ENCODE measurements at regions not wholly inside any gene's neighbourhood (a gene's known extent, or its start where the extent isn't known, plus 50 kb on each side); places are given as distances from the start of the nearest gene placed in this dataset.
"Not testable (repeated sequence)": the region's sequence is repeated elsewhere in the genome, so short reads cannot be mapped to it uniquely, and the experiment has no call there.

DNA sequence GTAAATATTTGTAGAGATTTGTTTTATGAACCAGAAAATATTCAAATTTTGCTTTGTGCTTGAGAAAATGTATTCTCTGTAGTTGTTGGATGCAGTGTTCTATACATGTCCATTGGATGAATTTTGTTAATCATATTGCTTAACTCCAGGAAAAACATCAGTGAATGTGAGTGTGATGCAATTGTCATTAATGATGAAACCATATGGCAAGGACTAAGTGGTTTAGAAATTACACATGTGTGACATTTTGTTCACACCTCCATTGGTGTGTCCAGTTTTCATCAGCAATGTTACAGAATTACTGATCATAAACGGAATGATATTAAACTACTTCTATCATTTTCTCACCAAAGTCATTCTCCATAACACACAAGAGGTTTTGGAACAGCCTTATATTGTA, 151.8 kb upstream of the ST6GALNAC5 start:
- H3K4me3 ChIP-seq (ENCODE audit: low read depth, low read length), result no peak overlapping the region
- DNase-seq (ENCODE audit: low read depth), result no peak
- TF ChIP-seq CTCF (conservative IDR thresholded peaks at IDR 0.05; ENCODE audit: low read depth, low read length), result no peak

- no peak for TF ChIP-seq CTCF (conservative IDR thresholded peaks at IDR 0.05; ENCODE audit: low read depth, low read length)
- no peak overlapping the region for H3K4me3 ChIP-seq (ENCODE audit: low read depth, low read length)
- no peak for DNase-seq (ENCODE audit: low read depth)
These were observed 143.3 kb upstream of the ST6GALNAC5 start for GRCh38 chr1:76723949-76724348.

GRCh38 chr1:76724816-76725215, 142.5 kb upstream of the ST6GALNAC5 start:
- H3K4me3 ChIP-seq (ENCODE audit: low read depth, low read length), result no peak overlapping the region
- no peak for TF ChIP-seq CTCF (conservative IDR thresholded peaks at IDR 0.05; ENCODE audit: low read depth, low read length)
- no peak for DNase-seq (ENCODE audit: low read depth)

DNA sequence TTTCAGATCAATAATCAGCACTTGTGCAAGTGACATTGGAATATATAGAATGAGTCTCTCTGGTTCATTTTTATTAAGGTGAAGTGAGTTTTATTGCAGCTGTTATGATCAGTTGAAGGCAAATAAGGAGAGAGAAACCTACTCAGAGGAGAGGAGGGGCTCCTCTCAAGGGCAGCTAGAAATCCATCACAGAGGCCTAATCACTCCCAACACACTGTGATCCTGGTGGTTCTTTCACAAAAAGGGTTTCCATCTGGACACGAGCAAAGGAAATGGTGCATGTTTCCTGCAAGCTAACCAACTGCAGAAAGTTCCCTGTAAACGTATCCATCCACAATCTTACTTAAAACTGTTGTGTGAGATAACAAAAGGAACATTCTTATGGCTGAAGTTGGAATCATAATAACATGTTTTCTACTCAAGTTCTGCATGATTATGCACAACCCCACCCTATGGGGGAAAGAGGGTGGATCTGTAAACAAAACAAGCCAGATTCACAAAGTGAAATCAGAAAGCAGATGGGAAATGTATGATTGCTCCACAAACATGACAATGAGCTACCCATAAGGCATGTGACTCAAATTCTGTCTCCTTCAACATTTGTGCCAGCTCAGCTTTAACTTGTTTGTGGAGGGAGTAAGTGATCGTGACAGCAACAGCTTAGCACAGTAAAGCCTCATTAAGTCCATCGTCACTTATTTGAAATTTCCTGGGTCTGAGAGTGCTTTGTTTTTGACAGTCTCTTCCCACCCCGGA, 141.2 kb upstream of the ST6GALNAC5 start:
- no peak for TF ChIP-seq CTCF (conservative IDR thresholded peaks at IDR 0.05; ENCODE audit: low read depth, low read length)
- no peak for DNase-seq (ENCODE audit: low read depth)
- no peak overlapping the region for H3K4me3 ChIP-seq (ENCODE audit: low read depth, low read length)

DNA sequence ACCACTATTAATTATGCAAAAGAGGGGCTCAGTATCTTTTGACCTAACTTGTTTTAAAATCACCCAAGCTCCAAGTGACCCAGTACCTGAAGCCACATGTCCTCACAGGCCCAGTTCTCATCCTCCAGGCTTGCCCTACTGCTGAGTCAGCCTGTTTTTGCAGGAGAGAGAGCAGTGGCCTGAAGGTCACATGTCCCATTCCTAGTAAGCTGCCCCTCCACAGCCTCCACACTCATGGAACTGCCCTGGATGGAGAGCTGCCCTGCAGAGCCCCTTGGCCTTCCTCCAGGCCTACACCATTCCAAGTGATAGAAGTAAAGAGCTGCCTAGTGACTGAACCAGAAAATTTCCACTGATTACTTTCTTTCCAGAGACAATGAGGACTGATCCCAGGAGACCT, 139.8 kb upstream of the ST6GALNAC5 start:
- no peak for TF ChIP-seq CTCF (conservative IDR thresholded peaks at IDR 0.05; ENCODE audit: low read depth, low read length)
- DNase-seq (ENCODE audit: low read depth), result no peak
- no peak overlapping the region for H3K4me3 ChIP-seq (ENCODE audit: low read depth, low read length)

GRCh38 chr1:76729142-76729541, 138.1 kb upstream of the ST6GALNAC5 start:
- TF ChIP-seq CTCF (conservative IDR thresholded peaks at IDR 0.05; ENCODE audit: low read depth, low read length), result no peak
- no peak for DNase-seq (ENCODE audit: low read depth)
- no peak overlapping the region for H3K4me3 ChIP-seq (ENCODE audit: low read depth, low read length)

DNA sequence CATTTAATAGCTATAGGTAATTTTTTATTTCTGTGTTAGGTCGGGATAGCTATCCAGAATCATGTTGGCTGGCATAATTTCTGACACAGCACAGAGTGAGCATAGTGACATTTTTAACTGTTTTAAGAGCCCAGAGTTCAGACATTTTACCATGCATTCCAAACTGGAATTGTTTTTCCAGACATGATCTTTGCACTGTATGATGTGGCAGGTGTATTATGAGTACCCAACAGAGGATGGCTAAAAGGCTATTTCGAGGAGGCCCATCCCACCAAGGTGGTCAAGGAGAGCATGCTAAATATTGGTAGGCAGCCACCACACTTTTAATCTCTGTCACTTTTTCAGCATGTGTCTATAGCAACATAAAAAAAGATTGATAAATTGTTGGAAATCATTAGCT, 137.3 kb upstream of the ST6GALNAC5 start:
- no peak for DNase-seq (ENCODE audit: low read depth)
- H3K4me3 ChIP-seq (ENCODE audit: low read depth, low read length), result no peak overlapping the region
- no peak for TF ChIP-seq CTCF (conservative IDR thresholded peaks at IDR 0.05; ENCODE audit: low read depth, low read length)

GRCh38 chr1:76738355-76738754, 128.9 kb upstream of the ST6GALNAC5 start:
- DNase-seq (ENCODE audit: low read depth); H3K4me3 ChIP-seq (ENCODE audit: low read depth, low read length): not testable (repeated sequence)

DNA sequence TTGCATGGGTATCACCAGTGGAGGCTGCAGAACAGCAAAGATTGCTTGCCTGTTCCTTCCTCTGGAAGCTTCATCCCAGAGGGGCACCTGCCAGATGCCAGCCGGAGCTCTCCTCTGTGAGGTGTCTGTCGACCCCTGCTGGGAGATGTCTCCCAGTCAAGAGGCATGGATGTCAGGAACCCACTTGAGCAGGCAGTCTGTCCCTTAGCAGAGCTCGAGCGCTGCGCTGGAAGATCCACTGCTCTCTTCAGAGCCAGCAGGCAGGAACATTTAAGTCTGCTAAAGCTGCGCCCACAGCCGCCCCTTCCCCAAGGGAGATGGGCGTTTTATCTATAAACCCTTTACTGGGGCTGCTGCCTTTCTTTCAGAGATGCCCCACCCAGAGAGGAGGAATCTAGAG, 126.3 kb upstream of the ST6GALNAC5 start:
- H3K4me3 ChIP-seq (ENCODE audit: low read depth, low read length); DNase-seq (ENCODE audit: low read depth): not testable (repeated sequence)

Measured in choroid plexus epithelial cell (primary cell).